Ovary (tissue), 7 donors: ENCODE measurements at regions not wholly inside any gene's neighbourhood (a gene's known extent, or its start where the extent isn't known, plus 50 kb on each side); places are given as distances from the start of the nearest gene placed in this dataset.

ENCODE experiments used
- DNase-seq, 5 donors: peaks; one replicate each; pipeline ENCODE4 v3.0.0-alpha.2; 2019 to 2020
- H3K27ac ChIP-seq, 2 donors: fragments of 200-600 bp; one replicate each; pipeline versions ENCODE4 v1.5.1 to v1.8.0; 2019 to 2022
- H3K27me3 ChIP-seq: fragments of 200-600 bp; one replicate; pipeline ENCODE4 v1.8.0; 2022
- H3K36me3 ChIP-seq: fragments of 200-600 bp; sonication (generic); one replicate; pipeline ENCODE4 v1.5.1; 2019
- H3K4me1 ChIP-seq: one replicate; pipeline ENCODE4 v1.8.1; 2013; ENCODE audit warnings: mild to moderate bottlenecking, moderate library complexity; ENCODE audit not compliant: insufficient read depth
- H3K4me3 ChIP-seq: fragments of 200-600 bp; sonication (generic); one replicate; pipeline ENCODE4 v1.5.1; 2017
- H3K9me3 ChIP-seq, 2 donors: fragments of 200-600 bp in 1 of 2; sonication (generic) in 1 of 2; one replicate each; pipeline versions ENCODE4 v1.5.1 to v1.8.1; 2013 to 2019; ENCODE audit warnings: mild to moderate bottlenecking in 1 of 2, moderate library complexity in 1 of 2
- CTCF ChIP-seq, 3 donors: fragments of 450-650 bp in 2 of 3; fragments of 200-600 bp in 1 of 3; IDR thresholded peaks; one replicate each; pipeline versions ENCODE4 v1.5.1 to v1.8.0; 2016 to 2022; ENCODE audit warnings: antibody characterized with exemption in 3 of 3, mild to moderate bottlenecking in 1 of 3
- EP300 ChIP-seq: sonication (generic); formaldehyde crosslinking; IDR thresholded peaks from one replicate; pipeline ENCODE4 v1.6.1; 2017; ENCODE audit warnings: antibody characterized with exemption
- POLR2A ChIP-seq: fragments of 450-650 bp; IDR thresholded peaks from one replicate; pipeline ENCODE4 v1.6.1; 2017; ENCODE audit warnings: antibody characterized with exemption, mild to moderate bottlenecking, moderate library complexity
- WGBS, 3 donors: extraction: QIAGEN DNeasy Blood & Tissue Kit in 1 of 3; methylation state at CpG; one replicate each; pipeline versions ENCODE4 v1.1.5 to v1.1.7; 2013 to 2017; 5-methylcytosine and 5-hydroxymethylcytosine counted together
- intact Hi-C, 4 donors: fragments of 100-400 bp; cut with DNase I; formaldehyde crosslinking; loops; one replicate each; pipeline versions ENCODE4 v1.11.0 to v1.15.1; 2022 to 2023
- donor health status: DM: no; HTN: no; CAD: no; lungs with moderate emphysema.
- donor health status: DM: no; HTN: no; CAD: no.
- donor health status: Bipolar disorder and iron deficiency.
- donor health status: DM: no; HTN: no; CAD: no.
- donor health status: DM: yes; HTN: yes; CAD: no.

DNA sequence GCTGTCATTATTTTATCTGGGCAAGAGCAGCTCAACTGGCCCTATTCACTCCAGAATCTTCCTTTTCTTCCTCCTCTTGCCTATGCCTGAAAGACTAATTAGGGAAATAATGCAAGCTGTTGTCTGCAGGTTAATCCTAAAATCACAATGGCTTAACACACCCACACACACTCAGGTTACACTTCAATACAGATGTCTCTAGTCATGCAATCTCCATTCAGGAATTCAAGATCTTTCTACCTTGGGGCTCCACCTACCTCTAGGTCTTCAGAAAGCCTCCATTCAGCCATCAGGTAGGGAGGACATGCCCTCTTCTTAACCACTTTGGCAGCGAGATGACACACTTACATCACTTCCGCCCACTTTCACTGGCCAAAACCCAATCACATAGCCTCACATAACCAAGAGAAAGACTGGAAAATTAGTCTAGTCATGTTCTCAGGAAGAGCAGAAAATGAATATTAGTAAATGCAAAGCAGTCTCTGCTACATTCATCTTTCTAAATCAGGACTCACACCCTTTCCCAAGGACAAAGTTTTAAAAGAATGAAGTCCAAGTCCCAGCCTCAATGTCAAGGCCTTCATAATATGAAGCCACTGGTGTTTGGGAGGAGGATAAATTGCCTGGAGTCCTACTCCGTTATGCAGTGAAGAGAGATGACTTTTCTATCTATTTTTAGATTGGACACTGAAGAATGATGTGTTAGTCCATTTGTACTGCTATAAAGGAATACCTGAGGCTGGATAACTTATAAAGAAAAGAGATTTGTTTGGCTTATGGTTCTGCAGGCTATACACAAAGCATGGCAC is 428.1 kb downstream of the EFNA5 start:
- no peak for TF ChIP-seq POLR2A
- TF ChIP-seq EP300, result no peak
- TF ChIP-seq CTCF (IDR thresholded peaks at IDR 0.05), result no peak
- H3K4me3 ChIP-seq, result no peak overlapping the region
- H3K27me3 ChIP-seq, result no peaks in the 10 kb centered on the region
- no peaks in the 10 kb centered on the region for H3K9me3 ChIP-seq
- no peaks in the 10 kb centered on the region for H3K36me3 ChIP-seq
- no peak for DNase-seq
- 75 to 85% (median 81%) methylated on average over 3 of the region's 3 CpGs for WGBS, 3 donors
- no peaks in the 10 kb centered on the region for H3K4me1 ChIP-seq
- intact Hi-C loops, result no loop called here
- H3K27ac ChIP-seq, result no peak overlapping the region

- Histone ChIP-seq H3K36me3 (no peaks in the 10 kb centered on the region), H3K27ac (no peak overlapping the region), H3K4me1 (no peaks in the 10 kb centered on the region), H3K4me3 (no peak overlapping the region), H3K27me3 (no peaks in the 10 kb centered on the region), H3K9me3 (no peaks in the 10 kb centered on the region)
- TF ChIP-seq POLR2A (no peak), EP300 (no peak), CTCF (IDR thresholded peaks at IDR 0.05) (no peak)
- intact Hi-C loops, result no loop called here
- 42 to 53% (median 52%) methylated on average over 1 of the region's 1 CpG for WGBS, 3 donors
- no peak for DNase-seq
Measured at GRCh38 chr5:107241841-107242240, 428.9 kb downstream of the EFNA5 start.

- Histone ChIP-seq H3K4me3 (no peak overlapping the region), H3K36me3 (no peaks in the 10 kb centered on the region), H3K4me1 (no peaks in the 10 kb centered on the region), H3K27ac (no peak overlapping the region), H3K27me3 (no peaks in the 10 kb centered on the region), H3K9me3 (no peaks in the 10 kb centered on the region)
- intact Hi-C loops, result no loop called here
- DNase-seq, result no peak
- no peak for TF ChIP-seq EP300
- no peak for TF ChIP-seq CTCF (IDR thresholded peaks at IDR 0.05)
- no peak for TF ChIP-seq POLR2A
- 95 to 97% (median 96%) methylated on average over 6 of the region's 6 CpGs for WGBS, 3 donors
Measured at GRCh38 chr5:107235167-107235566, 435.6 kb downstream of the EFNA5 start.

DNA sequence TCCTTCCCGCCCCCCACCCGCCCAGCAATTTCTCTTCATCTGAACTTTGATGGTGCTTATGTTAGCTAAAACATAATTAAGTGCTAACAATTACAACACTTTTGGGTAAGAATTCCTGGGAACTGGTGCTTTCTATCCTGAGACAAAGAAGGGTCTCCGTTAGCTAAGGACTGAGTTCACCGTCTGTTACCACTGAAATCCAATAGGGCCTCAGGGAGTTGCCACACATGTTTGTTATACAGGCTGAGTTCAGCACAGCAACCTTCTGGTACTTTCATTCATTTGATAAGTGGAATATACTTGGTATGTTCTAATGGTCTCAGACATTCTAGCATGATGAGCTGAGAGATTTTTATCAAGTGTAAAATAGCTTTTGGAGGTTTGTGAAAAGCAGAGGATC is 437.9 kb downstream of the EFNA5 start:
- no peak for DNase-seq
- Histone ChIP-seq H3K4me3 (no peak overlapping the region), H3K36me3 (no peaks in the 10 kb centered on the region), H3K27me3 (no peaks in the 10 kb centered on the region), H3K9me3 (no peaks in the 10 kb centered on the region), H3K4me1 (no peaks in the 10 kb centered on the region), H3K27ac (no peak overlapping the region)
- intact Hi-C loops, result no loop called here
- TF ChIP-seq POLR2A (no peak), EP300 (no peak), CTCF (IDR thresholded peaks at IDR 0.05) (no peak)
- WGBS, 3 donors, result 69 to 95% (median 95%) methylated on average over 4 of the region's 4 CpGs
